Activated CD4-positive, alpha-beta memory T cell treated with anti-CD3 and anti-CD28 coated beads, Interleukin-2, amount 10 ng/mL, durations not matched to agents 7 days and 5 days (primary cell): ENCODE measurements at regions not wholly inside any gene's neighbourhood (a gene's known extent, or its start where the extent isn't known, plus 50 kb on each side); places are given as distances from the start of the nearest gene placed in this dataset.
"Not testable (repeated sequence)": the region's sequence is repeated elsewhere in the genome, so short reads cannot be mapped to it uniquely, and the experiment has no call there.

Experiments
- CTCF ChIA-PET: fragments of 350-600 bp; sonication (Branson Sonifier 250); formaldehyde crosslinking; loops from one replicate; lab custom pipeline; 2021; ENCODE audit warnings: antibody characterized with exemption, inconsistent platforms; lab: Charles Lee
- POLR2A ChIA-PET: fragments of 350-600 bp; sonication (Branson Sonifier 250); formaldehyde crosslinking; loops from one replicate; lab custom pipeline; 2021; ENCODE audit warnings: antibody characterized with exemption; lab: Charles Lee
- DNase-seq: peaks from one replicate; pipeline ENCODE4 v3.0.0-alpha.2; 2020
- H3K27ac Mint-ChIP-seq: one replicate; pipeline ENCODE4 v1.8.0; 2021; ENCODE audit warnings: mild to moderate bottlenecking, mixed read lengths
- H3K27me3 Mint-ChIP-seq: one replicate; pipeline ENCODE4 v1.8.0; 2021; ENCODE audit warnings: mixed read lengths
- H3K36me3 Mint-ChIP-seq: one replicate; pipeline ENCODE4 v1.8.0; 2021; ENCODE audit warnings: low read depth, mixed read lengths
- H3K4me1 Mint-ChIP-seq: one replicate; pipeline ENCODE4 v1.8.0; 2021; ENCODE audit warnings: mixed read lengths
- H3K4me3 Mint-ChIP-seq: one replicate; pipeline ENCODE4 v1.8.0; 2021; ENCODE audit warnings: mild to moderate bottlenecking, mixed read lengths
- H3K9me3 Mint-ChIP-seq: one replicate; pipeline ENCODE4 v1.8.0; 2021; ENCODE audit warnings: mixed read lengths

- Mint-ChIP-seq H3K9me3 (no peaks in the 10 kb centered on the region), H3K27ac (no peak overlapping the region), H3K4me1 (peaks cover 4% of the 10 kb centered on the region), H3K4me3 (no peak overlapping the region), H3K27me3 (peaks cover 15% of the 10 kb centered on the region), H3K36me3 (no peaks in the 10 kb centered on the region)
- ChIA-PET CTCF (no interaction called here), POLR2A (no interaction called here)
- DNase-seq: no peak
Measured at GRCh38 chr14:58735596-58735995, 97.8 kb downstream of the DACT1 start.

- H3K9me3 Mint-ChIP-seq: no peaks in the 10 kb centered on the region
- no peaks in the 10 kb centered on the region for H3K36me3 Mint-ChIP-seq
- CTCF ChIA-PET: no interaction called here
- POLR2A ChIA-PET: no interaction called here
- peaks cover 4% of the 10 kb centered on the region for H3K4me1 Mint-ChIP-seq
- no peak overlapping the region for H3K4me3 Mint-ChIP-seq
- no peak overlapping the region for H3K27ac Mint-ChIP-seq
- DNase-seq: no peak
- peaks cover 16% of the 10 kb centered on the region for H3K27me3 Mint-ChIP-seq
Measured at GRCh38 chr14:58736606-58737005, 98.8 kb downstream of the DACT1 start.

- Mint-ChIP-seq H3K27ac (no peak overlapping the region), H3K4me1 (peaks cover 4% of the 10 kb centered on the region), H3K9me3 (no peaks in the 10 kb centered on the region), H3K4me3 (no peak overlapping the region), H3K36me3 (no peaks in the 10 kb centered on the region), H3K27me3 (peaks cover 17% of the 10 kb centered on the region)
- no peak for DNase-seq
- ChIA-PET POLR2A (interaction anchor here (0.6 kb wide), 1 partner anchor 921 kb away, joined by 3 read pairs; no protein-coding TSS in a partner anchor), CTCF (no interaction called here)
Measured at GRCh38 chr14:58737511-58737910, 99.7 kb downstream of the DACT1 start.

GRCh38 chr14:58738189-58738836 is 100.6 kb downstream of the DACT1 start:
- H3K36me3 Mint-ChIP-seq: no peaks in the 10 kb centered on the region
- H3K4me1 Mint-ChIP-seq: peaks cover 4% of the 10 kb centered on the region
- DNase-seq: no peak
- POLR2A ChIA-PET: no interaction called here
- peaks cover 17% of the 10 kb centered on the region for H3K27me3 Mint-ChIP-seq
- no peak overlapping the region for H3K4me3 Mint-ChIP-seq
- H3K9me3 Mint-ChIP-seq: no peaks in the 10 kb centered on the region
- CTCF ChIA-PET: no interaction called here
- H3K27ac Mint-ChIP-seq: no peak overlapping the region

- CTCF ChIA-PET: no interaction called here
- no peak overlapping the region for H3K4me3 Mint-ChIP-seq
- no peak for DNase-seq
- H3K4me1 Mint-ChIP-seq: peaks cover 2% of the 10 kb centered on the region
- H3K9me3 Mint-ChIP-seq: no peaks in the 10 kb centered on the region
- no peak overlapping the region for H3K27ac Mint-ChIP-seq
- POLR2A ChIA-PET: no interaction called here
- no peaks in the 10 kb centered on the region for H3K36me3 Mint-ChIP-seq
- H3K27me3 Mint-ChIP-seq: peaks cover 14% of the 10 kb centered on the region
Measured at GRCh38 chr14:58738876-58739275, 101.1 kb downstream of the DACT1 start.

- no peak for DNase-seq
- POLR2A ChIA-PET: no interaction called here
- Mint-ChIP-seq H3K4me3 (no peak overlapping the region), H3K4me1 (peaks cover 2% of the 10 kb centered on the region), H3K36me3 (no peaks in the 10 kb centered on the region), H3K9me3 (no peaks in the 10 kb centered on the region), H3K27me3 (peaks cover 16% of the 10 kb centered on the region), H3K27ac (no peak overlapping the region)
- CTCF ChIA-PET: no interaction called here
Measured at GRCh38 chr14:58739674-58740073, 101.9 kb downstream of the DACT1 start.

GRCh38 chr14:58740379-58740935 is 102.7 kb downstream of the DACT1 start:
- Mint-ChIP-seq H3K36me3 (no peaks in the 10 kb centered on the region), H3K4me3 (no peak overlapping the region), H3K27ac (no peak overlapping the region), H3K9me3 (no peaks in the 10 kb centered on the region), H3K4me1 (no peaks in the 10 kb centered on the region), H3K27me3 (peaks cover 11% of the 10 kb centered on the region)
- POLR2A ChIA-PET: no interaction called here
- CTCF ChIA-PET: no interaction called here
- no peak for DNase-seq

- peaks cover 10% of the 10 kb centered on the region for H3K27me3 Mint-ChIP-seq
- ChIA-PET POLR2A (no interaction called here), CTCF (no interaction called here)
- peaks cover 6% of the 10 kb centered on the region for H3K4me1 Mint-ChIP-seq
- DNase-seq: no peak
- H3K36me3 Mint-ChIP-seq: no peaks in the 10 kb centered on the region
- H3K27ac Mint-ChIP-seq: no peak overlapping the region
- H3K4me3 Mint-ChIP-seq: no peak overlapping the region
- H3K9me3 Mint-ChIP-seq: no peaks in the 10 kb centered on the region
Measured at GRCh38 chr14:58744801-58745394, 107.1 kb downstream of the DACT1 start.

GRCh38 chr14:58746261-58746660 is 108.5 kb downstream of the DACT1 start:
- DNase-seq: no peak
- H3K4me1 Mint-ChIP-seq: peaks cover 7% of the 10 kb centered on the region
- H3K4me3 Mint-ChIP-seq: no peak overlapping the region
- CTCF ChIA-PET: no interaction called here
- no peaks in the 10 kb centered on the region for H3K36me3 Mint-ChIP-seq
- no peaks in the 10 kb centered on the region for H3K9me3 Mint-ChIP-seq
- no peak overlapping the region for H3K27ac Mint-ChIP-seq
- POLR2A ChIA-PET: no interaction called here
- peaks cover 4% of the 10 kb centered on the region for H3K27me3 Mint-ChIP-seq

GRCh38 chr14:58746701-58747100 is 108.9 kb downstream of the DACT1 start:
- Mint-ChIP-seq H3K27ac (no peak overlapping the region), H3K4me1 (peaks cover 7% of the 10 kb centered on the region), H3K36me3 (no peaks in the 10 kb centered on the region), H3K9me3 (no peaks in the 10 kb centered on the region), H3K4me3 (no peak overlapping the region), H3K27me3 (peaks cover 4% of the 10 kb centered on the region)
- ChIA-PET POLR2A (no interaction called here), CTCF (no interaction called here)
- no peak for DNase-seq

GRCh38 chr14:58747181-58747580 is 109.4 kb downstream of the DACT1 start:
- no peak overlapping the region for H3K27ac Mint-ChIP-seq
- H3K9me3 Mint-ChIP-seq: no peaks in the 10 kb centered on the region

GRCh38 chr14:58748251-58748650 is 110.5 kb downstream of the DACT1 start:
- H3K4me1 Mint-ChIP-seq, H3K27me3 Mint-ChIP-seq, DNase-seq, H3K4me3 Mint-ChIP-seq, POLR2A ChIA-PET, H3K36me3 Mint-ChIP-seq, H3K9me3 Mint-ChIP-seq, H3K27ac Mint-ChIP-seq, CTCF ChIA-PET: not testable (repeated sequence)

More at GRCh38 chr14:58747181-58747580, 109.4 kb downstream of the DACT1 start:
- peaks cover 7% of the 10 kb centered on the region for H3K4me1 Mint-ChIP-seq
- no peak overlapping the region for H3K4me3 Mint-ChIP-seq
- ChIA-PET POLR2A (no interaction called here), CTCF (no interaction called here)
- no peaks in the 10 kb centered on the region for H3K36me3 Mint-ChIP-seq
- no peak for DNase-seq
- H3K27me3 Mint-ChIP-seq: peaks cover 2% of the 10 kb centered on the region

GRCh38 chr14:58749066-58749669 is 111.4 kb downstream of the DACT1 start:
- Mint-ChIP-seq H3K27ac (no peak overlapping the region), H3K36me3 (no peaks in the 10 kb centered on the region), H3K9me3 (no peaks in the 10 kb centered on the region), H3K4me1 (peaks cover 7% of the 10 kb centered on the region), H3K4me3 (no peak overlapping the region), H3K27me3 (peaks cover 2% of the 10 kb centered on the region)
- DNase-seq: peak; percentile 17
- POLR2A ChIA-PET: no interaction called here
- CTCF ChIA-PET: no interaction called here
